Astrocyte (in vitro differentiated cells and primary cell): ENCODE measurements at regions not wholly inside any gene's neighbourhood (a gene's known extent, or its start where the extent isn't known, plus 50 kb on each side); places are given as distances from the start of the nearest gene placed in this dataset.

Experiments used
- DNase-seq: peaks from one replicate; pipeline ENCODE4 v3.0.0-alpha.2; 2010; ENCODE audit warnings: low read depth
- FAIRE-seq: peaks from 2 replicates; lab custom pipeline; 2011; peaks lifted over from hg19 to GRCh38; lab: Jason Lieb, UNC
- H2AFZ ChIP-seq: 2 replicates; pipeline ENCODE4 v1.6.0; 2012; ENCODE audit warnings: low read depth, low read length, inconsistent platforms
- H3K27ac ChIP-seq: 2 replicates; pipeline ENCODE4 v1.5.1; 2011; ENCODE audit warnings: low read depth, low read length, inconsistent platforms
- H3K27me3 ChIP-seq: 2 replicates; pipeline ENCODE4 v1.6.0; 2011; ENCODE audit warnings: low read length, inconsistent platforms; ENCODE audit not compliant: insufficient read depth
- H3K36me3 ChIP-seq: 2 replicates; pipeline ENCODE4 v1.5.1; 2011; ENCODE audit warnings: low read length, inconsistent platforms; ENCODE audit not compliant: insufficient read depth
- H3K4me1 ChIP-seq: 2 replicates; pipeline ENCODE4 v1.5.1; 2011; ENCODE audit warnings: low read length, inconsistent platforms; ENCODE audit not compliant: insufficient read depth
- H3K4me2 ChIP-seq: 2 replicates; pipeline ENCODE4 v1.6.0; 2012; ENCODE audit warnings: low read length, inconsistent platforms
- H3K4me3 ChIP-seq: 2 replicates; pipeline ENCODE4 v1.5.1; 2011; ENCODE audit warnings: low read depth, mild to moderate bottlenecking, low read length, inconsistent platforms; ENCODE audit not compliant: insufficient read depth
- H3K79me2 ChIP-seq: 2 replicates; pipeline ENCODE4 v1.6.0; 2012; ENCODE audit warnings: mild to moderate bottlenecking, low read length, inconsistent platforms; ENCODE audit not compliant: insufficient read depth
- H3K9ac ChIP-seq: 2 replicates; pipeline ENCODE4 v1.6.0; 2012; ENCODE audit warnings: mild to moderate bottlenecking, low read length, inconsistent platforms
- H3K9me3 ChIP-seq: 2 replicates; pipeline ENCODE4 v1.5.1; 2012; ENCODE audit warnings: low read depth, mild to moderate bottlenecking, low read length, inconsistent platforms; ENCODE audit not compliant: insufficient read depth
- H4K20me1 ChIP-seq: 2 replicates; pipeline ENCODE4 v1.6.0; 2012; ENCODE audit warnings: low read length, inconsistent platforms; ENCODE audit not compliant: insufficient read depth
- H3K27ac Mint-ChIP-seq: one replicate; pipeline ENCODE4 v1.8.0; 2021; ENCODE audit warnings: mild to moderate bottlenecking, mixed read lengths; ENCODE audit not compliant: unreplicated experiment
- H3K27me3 Mint-ChIP-seq: one replicate; pipeline ENCODE4 v1.8.0; 2021; ENCODE audit warnings: low read depth, mixed read lengths; ENCODE audit not compliant: unreplicated experiment
- H3K36me3 Mint-ChIP-seq: one replicate; pipeline ENCODE4 v1.8.0; 2021; ENCODE audit warnings: low read depth, mixed read lengths; ENCODE audit not compliant: unreplicated experiment
- H3K4me1 Mint-ChIP-seq: one replicate; pipeline ENCODE4 v1.8.0; 2021; ENCODE audit warnings: low read depth, mixed read lengths; ENCODE audit not compliant: unreplicated experiment
- H3K4me3 Mint-ChIP-seq: one replicate; pipeline ENCODE4 v1.8.0; 2021; ENCODE audit warnings: mild to moderate bottlenecking, moderate library complexity, mixed read lengths; ENCODE audit not compliant: unreplicated experiment
- H3K9me3 Mint-ChIP-seq: one replicate; pipeline ENCODE4 v1.8.0; 2021; ENCODE audit warnings: mild to moderate bottlenecking, mixed read lengths; ENCODE audit not compliant: unreplicated experiment
- EZH2 ChIP-seq: IDR thresholded peaks from 2 replicates; pipeline ENCODE4 v1.6.1; 2012; ENCODE audit warnings: mild to moderate bottlenecking, low read length, inconsistent platforms; ENCODE audit not compliant: insufficient read depth
- TF ChIP-seq, protein P1 (sequence below): IDR thresholded peaks from 2 replicates; pipeline ENCODE4 v1.5.1; 2011; ENCODE audit warnings: low read depth, mild to moderate bottlenecking, inconsistent platforms, low read length, moderate library complexity; ENCODE audit not compliant: insufficient read depth

DNA sequence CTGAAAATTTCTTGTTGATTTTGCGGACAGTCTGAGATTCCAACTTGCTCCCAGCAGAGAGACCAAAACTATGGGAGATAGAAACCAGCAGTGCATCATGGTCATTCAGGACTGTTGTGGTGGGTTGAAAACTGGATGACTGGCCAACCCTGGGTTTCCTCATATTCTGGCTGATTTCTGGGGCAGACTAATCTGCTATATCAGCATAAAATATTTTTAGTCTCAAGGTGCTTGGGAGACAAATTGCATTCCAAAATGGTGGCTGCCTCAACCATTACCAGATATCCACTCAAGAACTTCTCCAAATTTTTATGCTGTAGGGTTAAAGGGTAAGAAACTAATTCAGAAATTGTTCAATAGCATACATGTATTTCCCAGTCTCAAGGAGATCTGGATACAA lies 434.0 kb downstream of the BRINP3 start:
- H3K9me3 Mint-ChIP-seq: no peaks in the 10 kb centered on the region
- H3K4me2 ChIP-seq: no peak overlapping the region
- no peaks in the 10 kb centered on the region for H3K36me3 ChIP-seq
- no peaks in the 10 kb centered on the region for H3K4me1 ChIP-seq
- no peaks in the 10 kb centered on the region for H3K4me1 Mint-ChIP-seq
- no peak overlapping the region for H3K9ac ChIP-seq
- H3K27me3 Mint-ChIP-seq: no peaks in the 10 kb centered on the region
- TF ChIP-seq, protein P1, sequence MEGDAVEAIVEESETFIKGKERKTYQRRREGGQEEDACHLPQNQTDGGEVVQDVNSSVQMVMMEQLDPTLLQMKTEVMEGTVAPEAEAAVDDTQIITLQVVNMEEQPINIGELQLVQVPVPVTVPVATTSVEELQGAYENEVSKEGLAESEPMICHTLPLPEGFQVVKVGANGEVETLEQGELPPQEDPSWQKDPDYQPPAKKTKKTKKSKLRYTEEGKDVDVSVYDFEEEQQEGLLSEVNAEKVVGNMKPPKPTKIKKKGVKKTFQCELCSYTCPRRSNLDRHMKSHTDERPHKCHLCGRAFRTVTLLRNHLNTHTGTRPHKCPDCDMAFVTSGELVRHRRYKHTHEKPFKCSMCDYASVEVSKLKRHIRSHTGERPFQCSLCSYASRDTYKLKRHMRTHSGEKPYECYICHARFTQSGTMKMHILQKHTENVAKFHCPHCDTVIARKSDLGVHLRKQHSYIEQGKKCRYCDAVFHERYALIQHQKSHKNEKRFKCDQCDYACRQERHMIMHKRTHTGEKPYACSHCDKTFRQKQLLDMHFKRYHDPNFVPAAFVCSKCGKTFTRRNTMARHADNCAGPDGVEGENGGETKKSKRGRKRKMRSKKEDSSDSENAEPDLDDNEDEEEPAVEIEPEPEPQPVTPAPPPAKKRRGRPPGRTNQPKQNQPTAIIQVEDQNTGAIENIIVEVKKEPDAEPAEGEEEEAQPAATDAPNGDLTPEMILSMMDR: no peak
- TF ChIP-seq EZH2: no peak
- no peaks in the 10 kb centered on the region for H3K27me3 ChIP-seq
- no peak overlapping the region for H3K27ac Mint-ChIP-seq
- H3K9me3 ChIP-seq: no peaks in the 10 kb centered on the region
- H4K20me1 ChIP-seq: no peaks in the 10 kb centered on the region
- no peak overlapping the region for H3K27ac ChIP-seq
- H3K36me3 Mint-ChIP-seq: no peaks in the 10 kb centered on the region
- no peak for DNase-seq
- no peak overlapping the region for H3K4me3 ChIP-seq
- FAIRE-seq: no peak
- no peaks in the 10 kb centered on the region for H3K79me2 ChIP-seq
- H3K4me3 Mint-ChIP-seq: no peak overlapping the region
- H2AFZ ChIP-seq: no peak overlapping the region

- H3K27ac Mint-ChIP-seq: no peak overlapping the region
- Histone ChIP-seq H3K4me3 (no peak overlapping the region), H3K4me1 (no peaks in the 10 kb centered on the region), H2AFZ (no peak overlapping the region), H3K79me2 (no peaks in the 10 kb centered on the region), H3K36me3 (no peaks in the 10 kb centered on the region), H3K27ac (no peak overlapping the region), H3K9ac (no peak overlapping the region), H3K4me2 (no peak overlapping the region), H3K9me3 (no peaks in the 10 kb centered on the region), H3K27me3 (no peaks in the 10 kb centered on the region), H4K20me1 (no peaks in the 10 kb centered on the region)
- FAIRE-seq (no peak), DNase-seq (no peak)
- no peaks in the 10 kb centered on the region for H3K27me3 Mint-ChIP-seq
- no peak overlapping the region for H3K4me3 Mint-ChIP-seq
- no peaks in the 10 kb centered on the region for H3K36me3 Mint-ChIP-seq
- H3K9me3 Mint-ChIP-seq: no peaks in the 10 kb centered on the region
- no peaks in the 10 kb centered on the region for H3K4me1 Mint-ChIP-seq
- TF ChIP-seq, protein P1: no peak
- no peak for TF ChIP-seq EZH2
Observed at GRCh38 chr1:190046231-190046630, 431.4 kb downstream of the BRINP3 start.
